GM18505 (cell line): ENCODE measurements at regions not wholly inside any gene's neighbourhood (a gene's known extent, or its start where the extent isn't known, plus 50 kb on each side); places are given as distances from the start of the nearest gene placed in this dataset.

Experiments used
- ATAC-seq: cut with Tn5 transposase; IDR thresholded peaks from one replicate; pipeline ENCODE4 v1.9.1; 2021; ENCODE audit not compliant: unreplicated experiment
- POLR2A ChIP-seq: IDR thresholded peaks from 4 replicates; pipeline ENCODE4 v1.6.1; 2011; ENCODE audit warnings: borderline replicate concordance; ENCODE audit not compliant: insufficient read depth, insufficient read length; ENCODE audit errors: extremely low read depth

DNA sequence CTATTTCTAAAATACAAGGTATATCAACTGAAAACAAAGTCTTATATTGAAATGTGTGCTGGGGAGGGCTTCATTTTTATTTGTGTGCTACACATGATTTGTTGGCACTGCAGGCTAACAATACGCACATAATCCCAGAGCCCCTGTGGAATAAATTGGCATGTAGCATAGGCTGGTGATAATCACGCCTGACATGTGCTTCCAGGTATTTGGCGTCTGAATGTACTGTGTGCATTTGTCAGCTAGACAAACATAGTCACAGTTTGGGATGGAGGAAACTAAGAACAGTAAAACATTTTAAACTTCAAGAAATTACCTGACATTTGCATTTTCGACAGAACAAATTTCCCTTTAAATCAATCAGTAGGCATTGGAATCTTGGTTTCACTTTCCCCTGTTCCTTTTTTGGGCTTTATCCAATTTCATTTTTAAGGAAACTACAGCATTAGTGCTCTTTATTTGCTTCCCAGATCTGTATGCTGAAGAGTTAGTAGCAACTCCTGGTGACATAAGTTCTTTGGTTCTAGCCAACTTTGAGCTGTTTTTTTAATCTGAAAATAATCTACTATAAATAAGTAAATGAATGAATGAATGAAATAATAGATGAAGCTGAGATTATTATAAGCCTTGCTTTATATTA, 472.3 kb downstream of the PDHA2 start:
- no peak for TF ChIP-seq POLR2A
- ATAC-seq = no peak

DNA sequence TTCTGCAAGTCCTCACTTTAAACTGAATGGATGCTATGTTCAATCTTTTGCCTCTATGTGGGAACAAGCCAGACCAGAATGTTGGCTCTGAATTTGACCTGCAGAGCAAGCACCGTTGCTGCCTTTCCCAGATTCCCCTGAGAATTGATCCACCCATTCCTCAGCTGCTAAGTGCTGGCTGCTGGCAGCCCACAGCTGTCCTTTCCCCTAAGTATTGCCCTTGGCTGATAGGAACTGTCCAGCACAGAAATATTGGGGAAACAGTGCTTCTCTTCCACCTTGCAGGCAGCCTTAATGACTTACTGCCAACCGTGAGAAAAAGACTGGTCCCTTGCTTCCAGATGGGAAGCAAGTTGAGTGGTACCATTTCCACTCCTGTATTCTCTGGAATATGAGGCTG, 475.9 kb downstream of the PDHA2 start:
- no peak for TF ChIP-seq POLR2A
- no peak for ATAC-seq

DNA sequence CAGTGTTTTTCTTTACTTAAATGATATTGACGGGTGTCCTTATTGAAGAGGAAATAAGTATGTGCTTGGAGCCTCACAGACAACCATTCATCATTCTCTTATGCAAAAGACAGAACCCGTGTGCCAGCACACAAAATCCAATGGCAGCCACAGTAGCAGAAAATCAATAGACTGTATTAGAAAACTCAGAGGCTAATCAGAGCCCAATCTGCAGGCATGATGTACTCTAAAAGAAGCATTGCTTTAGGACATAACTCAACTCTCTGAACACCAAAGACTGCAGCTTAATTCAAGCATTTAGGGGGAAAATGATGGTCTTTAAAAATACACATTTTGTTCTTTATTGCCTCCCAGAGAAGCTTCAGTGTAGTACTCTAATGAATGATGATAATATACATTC, 476.9 kb downstream of the PDHA2 start:
- ATAC-seq = no peak
- TF ChIP-seq POLR2A = no peak

DNA sequence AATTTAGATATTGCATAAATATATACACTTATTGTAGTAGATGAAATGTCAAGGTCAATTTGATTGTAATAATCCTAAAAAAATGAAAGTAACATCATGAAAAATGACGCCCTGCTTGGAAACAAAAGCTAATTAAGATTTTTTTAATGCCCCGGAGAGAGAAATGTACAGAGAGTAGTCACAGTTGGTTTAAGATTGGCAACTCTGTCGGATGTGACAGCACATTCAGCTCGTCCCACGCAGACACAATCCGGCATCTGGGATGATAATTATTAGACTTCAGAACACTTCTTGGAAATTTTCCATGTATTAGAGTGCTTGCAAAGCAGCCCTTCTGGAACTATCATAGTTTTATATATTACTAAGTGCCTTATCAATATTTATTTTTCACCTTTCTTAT, 478.0 kb downstream of the PDHA2 start:
- no peak for TF ChIP-seq POLR2A
- ATAC-seq = no peak

- no peak for ATAC-seq
- no peak for TF ChIP-seq POLR2A
Measured at GRCh38 chr4:96326846-96327245, 487.0 kb downstream of the PDHA2 start.

- TF ChIP-seq POLR2A = no peak
- ATAC-seq = no peak
Measured at GRCh38 chr4:96342196-96342595, 502.3 kb downstream of the PDHA2 start.

DNA sequence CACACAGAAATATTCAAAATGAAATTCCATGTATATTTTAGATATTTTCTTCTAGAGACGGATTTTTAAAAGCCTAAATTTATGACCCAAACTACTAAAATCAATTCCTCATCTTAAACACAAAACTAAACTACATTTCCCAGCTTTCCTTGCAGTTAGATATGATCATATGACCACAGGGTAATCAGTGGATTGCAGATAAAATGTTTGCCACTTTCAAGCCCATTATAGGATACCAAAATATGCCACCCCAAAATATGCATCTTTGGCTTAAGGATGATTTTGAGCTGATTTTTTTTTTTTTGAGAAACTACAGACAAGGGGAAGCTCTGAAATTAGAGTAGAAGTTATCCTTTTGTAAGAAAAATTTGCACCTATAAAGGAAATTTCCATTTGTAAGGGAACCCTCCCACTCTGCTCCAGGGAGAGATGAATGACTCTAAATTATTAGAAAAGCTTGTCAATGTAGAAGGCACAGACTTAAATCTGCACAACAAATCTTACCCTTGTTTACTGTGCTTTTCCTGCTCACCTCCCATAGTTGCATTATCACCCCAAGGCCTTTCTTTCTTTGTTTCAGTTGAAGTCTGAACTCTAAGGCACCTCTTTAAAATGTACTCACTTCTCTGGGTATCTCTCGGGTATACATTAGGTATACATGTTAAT, 503.0 kb downstream of the PDHA2 start:
- no peak for TF ChIP-seq POLR2A
- ATAC-seq = no peak

- no peak for ATAC-seq
- TF ChIP-seq POLR2A = no peak
Measured at GRCh38 chr4:96343836-96344235, 503.9 kb downstream of the PDHA2 start.

DNA sequence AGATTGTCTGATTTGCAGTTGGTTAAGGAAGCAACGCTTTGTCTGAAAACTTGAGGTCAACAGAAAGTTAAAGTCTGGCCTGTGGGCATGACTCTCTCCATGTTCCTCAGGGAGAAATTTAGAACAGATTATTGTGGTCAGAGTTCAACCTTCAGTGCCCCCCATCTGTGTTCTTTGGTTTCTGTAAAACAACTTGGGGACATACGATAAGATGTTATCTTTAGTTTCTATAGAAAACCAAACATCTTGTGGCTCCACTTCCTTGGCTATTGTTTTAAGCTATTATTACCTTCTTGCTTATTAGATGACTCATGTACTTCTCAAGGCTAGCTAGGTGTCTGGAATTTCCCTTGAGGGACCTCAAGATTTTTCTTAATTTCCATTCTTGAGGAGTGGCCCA, 507.7 kb downstream of the PDHA2 start:
- ATAC-seq = no peak

GRCh38 chr4:96352051-96352517, 512.2 kb downstream of the PDHA2 start:
- ATAC-seq = no peak
- TF ChIP-seq POLR2A = no peak

More for the DNA sequence above, 507.7 kb downstream of the PDHA2 start:
- no peak for TF ChIP-seq POLR2A

GRCh38 chr4:96354036-96354712, 514.3 kb downstream of the PDHA2 start:
- ATAC-seq = no peak
- TF ChIP-seq POLR2A = no peak

DNA sequence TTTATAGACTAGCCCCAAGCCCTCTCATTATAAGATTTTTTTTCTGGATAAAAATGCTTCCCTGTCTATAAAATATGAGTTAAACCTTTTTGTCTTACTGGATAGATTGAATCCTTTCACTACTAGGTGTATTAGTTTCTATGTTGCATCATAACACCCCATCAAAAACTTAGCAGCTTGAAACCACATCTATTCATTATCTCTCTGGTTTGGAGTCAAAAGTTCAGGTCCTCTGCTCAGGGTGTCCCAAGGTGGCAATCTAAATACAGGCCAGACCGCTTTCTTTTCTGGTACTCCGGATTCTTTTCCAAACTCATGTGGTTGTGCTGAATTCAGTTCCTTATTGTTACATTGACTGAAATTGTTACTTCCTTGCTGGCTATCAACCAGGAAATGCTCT, 515.5 kb downstream of the PDHA2 start:
- no peak for TF ChIP-seq POLR2A
- ATAC-seq = no peak

DNA sequence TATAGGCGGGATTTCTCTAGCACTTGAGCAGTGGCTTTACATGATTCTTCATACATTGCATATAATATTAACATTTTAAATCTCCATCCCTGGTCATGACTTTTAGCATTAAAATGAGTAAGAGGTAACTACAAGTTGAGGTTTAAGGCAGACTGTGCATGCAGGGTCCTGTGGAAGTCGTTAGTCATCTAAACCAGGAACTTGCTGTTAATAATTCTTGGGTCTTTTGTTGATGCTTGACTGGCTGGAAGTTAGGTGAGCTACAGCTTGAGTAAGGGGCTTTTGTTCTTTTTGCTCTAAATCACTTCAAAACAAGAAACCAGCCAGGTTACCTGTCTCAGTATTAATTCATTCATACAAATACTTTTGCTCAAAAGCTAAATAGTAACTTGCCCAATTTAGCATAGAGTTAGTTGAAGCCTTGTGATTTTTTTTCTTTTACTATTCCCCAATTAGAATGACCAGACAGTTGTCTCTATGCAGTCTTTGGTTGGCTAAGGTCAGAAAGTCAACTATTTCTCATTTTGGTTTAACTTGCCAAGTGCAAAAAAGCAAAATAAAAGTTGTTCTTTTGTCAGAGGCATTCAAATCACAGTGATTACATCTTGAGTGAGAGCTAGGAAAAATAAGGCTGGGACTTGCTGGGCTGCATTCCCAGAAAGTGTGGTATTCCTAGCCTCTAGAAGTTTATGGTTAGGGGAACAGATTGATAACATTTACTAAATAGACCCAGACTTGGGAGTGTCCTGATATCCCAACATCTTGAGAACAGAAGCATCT, 516.9 kb downstream of the PDHA2 start:
- no peak for TF ChIP-seq POLR2A
- ATAC-seq = no peak
